ENCODE measurements at regions not wholly inside any gene's neighbourhood (a gene's known extent, or its start where the extent isn't known, plus 50 kb on each side); places are given as distances from the start of the nearest gene placed in this dataset.

DNA sequence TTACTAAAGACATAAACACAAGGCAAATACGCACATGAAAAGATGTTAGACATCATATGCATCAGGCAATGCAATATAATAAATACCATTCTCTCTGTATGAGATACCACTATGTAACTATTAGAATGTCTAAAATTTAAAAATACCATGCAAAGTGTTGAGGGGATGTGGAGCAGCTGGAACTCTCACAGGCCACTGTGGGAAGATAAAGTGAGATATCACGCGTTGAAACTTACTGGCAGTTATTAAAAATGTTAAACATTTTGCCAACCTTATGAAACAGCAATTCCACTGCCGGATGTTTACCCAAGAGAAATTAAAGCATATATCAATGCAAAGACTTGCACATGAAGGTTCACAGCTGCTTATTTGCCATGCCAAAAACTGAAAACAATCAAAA lies 556.7 kb downstream of the LRRC70 start:
- Histone ChIP-seq H3K27me3 (ENCODE audit: control insufficient read depth, insufficient read depth, low read length) (no peaks in the 10 kb centered on the region), H3K79me2 (no peaks in the 10 kb centered on the region), H3K4me1 (no peaks in the 10 kb centered on the region), H3K4me2 (ENCODE audit: low read length) (no peak overlapping the region), H3K9me3 (ENCODE audit: control insufficient read depth, low read length) (no peaks in the 10 kb centered on the region), H3K27ac (no peak overlapping the region), H2AFZ (no peak overlapping the region), H3K36me3 (ENCODE audit: control insufficient read depth, insufficient read depth, low read length) (no peaks in the 10 kb centered on the region), H3K4me3 (ENCODE audit: low read depth, low read length) (no peak overlapping the region), H3K9ac (no peak overlapping the region)
- TF ChIP-seq, protein P1, sequence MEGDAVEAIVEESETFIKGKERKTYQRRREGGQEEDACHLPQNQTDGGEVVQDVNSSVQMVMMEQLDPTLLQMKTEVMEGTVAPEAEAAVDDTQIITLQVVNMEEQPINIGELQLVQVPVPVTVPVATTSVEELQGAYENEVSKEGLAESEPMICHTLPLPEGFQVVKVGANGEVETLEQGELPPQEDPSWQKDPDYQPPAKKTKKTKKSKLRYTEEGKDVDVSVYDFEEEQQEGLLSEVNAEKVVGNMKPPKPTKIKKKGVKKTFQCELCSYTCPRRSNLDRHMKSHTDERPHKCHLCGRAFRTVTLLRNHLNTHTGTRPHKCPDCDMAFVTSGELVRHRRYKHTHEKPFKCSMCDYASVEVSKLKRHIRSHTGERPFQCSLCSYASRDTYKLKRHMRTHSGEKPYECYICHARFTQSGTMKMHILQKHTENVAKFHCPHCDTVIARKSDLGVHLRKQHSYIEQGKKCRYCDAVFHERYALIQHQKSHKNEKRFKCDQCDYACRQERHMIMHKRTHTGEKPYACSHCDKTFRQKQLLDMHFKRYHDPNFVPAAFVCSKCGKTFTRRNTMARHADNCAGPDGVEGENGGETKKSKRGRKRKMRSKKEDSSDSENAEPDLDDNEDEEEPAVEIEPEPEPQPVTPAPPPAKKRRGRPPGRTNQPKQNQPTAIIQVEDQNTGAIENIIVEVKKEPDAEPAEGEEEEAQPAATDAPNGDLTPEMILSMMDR (IDR thresholded peaks at IDR 0.05) = no peak

DNA sequence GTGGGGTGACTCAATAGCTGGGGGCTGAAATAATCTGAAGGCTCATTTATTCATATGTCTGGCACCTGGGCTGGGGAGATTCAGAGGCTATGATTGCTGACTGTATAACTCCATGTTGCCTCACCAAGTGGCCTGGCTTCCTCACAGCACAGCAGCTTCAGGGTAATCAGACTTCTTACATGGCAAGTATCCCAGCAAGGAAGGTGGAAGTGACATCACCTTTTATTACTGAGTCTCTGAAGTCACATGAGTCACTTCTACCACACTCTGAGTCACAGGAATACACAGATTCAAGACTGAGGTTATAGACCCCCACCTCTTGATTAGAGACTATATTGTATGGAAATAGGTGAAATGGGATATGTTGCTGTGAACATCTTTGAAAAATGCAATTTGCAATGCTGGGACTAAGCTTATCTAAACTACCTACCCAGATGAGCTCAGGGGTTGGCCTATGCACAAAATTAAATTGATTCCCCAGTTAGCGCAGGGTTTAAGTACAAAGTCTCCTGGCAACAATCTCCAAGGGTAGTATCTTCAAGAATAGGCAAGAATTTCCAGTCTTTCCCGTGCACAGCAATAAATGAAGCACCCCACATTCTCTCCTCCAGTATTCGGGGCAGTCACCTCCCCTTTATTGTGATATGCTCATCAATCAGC lies 553.1 kb downstream of the LRRC70 start:
- H3K79me2 ChIP-seq = no peaks in the 10 kb centered on the region
- H2AFZ ChIP-seq = no peak overlapping the region
- no peak overlapping the region for H3K4me2 ChIP-seq (ENCODE audit: low read length)
- H3K27ac ChIP-seq = no peak overlapping the region
- H3K27me3 ChIP-seq (ENCODE audit: control insufficient read depth, insufficient read depth, low read length) = no peaks in the 10 kb centered on the region
- H3K4me3 ChIP-seq (ENCODE audit: low read depth, low read length) = no peak overlapping the region
- no peaks in the 10 kb centered on the region for H3K9me3 ChIP-seq (ENCODE audit: control insufficient read depth, low read length)
- no peaks in the 10 kb centered on the region for H3K36me3 ChIP-seq (ENCODE audit: control insufficient read depth, insufficient read depth, low read length)
- H3K9ac ChIP-seq = no peak overlapping the region
- H3K4me1 ChIP-seq = no peaks in the 10 kb centered on the region
- TF ChIP-seq, protein P1 (IDR thresholded peaks at IDR 0.05) = no peak

DNA sequence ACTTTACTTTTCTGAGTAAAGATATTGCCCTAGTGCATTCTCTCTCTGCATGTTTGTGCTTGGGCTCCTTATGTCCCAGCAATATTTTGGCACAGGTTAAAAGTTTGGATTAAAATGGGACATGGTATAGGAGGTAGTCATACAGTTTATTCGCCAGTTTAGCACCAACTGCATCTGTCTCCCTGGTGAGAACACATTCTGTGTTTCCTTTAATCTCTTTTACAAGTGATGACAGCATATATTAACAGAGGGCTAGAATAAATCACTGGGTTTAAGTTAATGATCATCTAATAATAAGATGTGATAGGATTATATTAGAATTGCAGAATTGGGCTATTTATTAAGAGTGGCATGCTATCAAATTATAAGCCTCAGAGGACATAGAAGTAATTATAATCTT lies 550.1 kb downstream of the LRRC70 start:
- Histone ChIP-seq H3K9ac (no peak overlapping the region), H3K27ac (no peak overlapping the region), H3K9me3 (ENCODE audit: control insufficient read depth, low read length) (no peaks in the 10 kb centered on the region), H2AFZ (no peak overlapping the region), H3K27me3 (ENCODE audit: control insufficient read depth, insufficient read depth, low read length) (no peaks in the 10 kb centered on the region), H3K4me1 (no peaks in the 10 kb centered on the region), H3K79me2 (no peaks in the 10 kb centered on the region), H3K36me3 (ENCODE audit: control insufficient read depth, insufficient read depth, low read length) (no peaks in the 10 kb centered on the region), H3K4me2 (ENCODE audit: low read length) (no peak overlapping the region), H3K4me3 (ENCODE audit: low read depth, low read length) (no peak overlapping the region)
- TF ChIP-seq, protein P1 (IDR thresholded peaks at IDR 0.05) = no peak

DNA sequence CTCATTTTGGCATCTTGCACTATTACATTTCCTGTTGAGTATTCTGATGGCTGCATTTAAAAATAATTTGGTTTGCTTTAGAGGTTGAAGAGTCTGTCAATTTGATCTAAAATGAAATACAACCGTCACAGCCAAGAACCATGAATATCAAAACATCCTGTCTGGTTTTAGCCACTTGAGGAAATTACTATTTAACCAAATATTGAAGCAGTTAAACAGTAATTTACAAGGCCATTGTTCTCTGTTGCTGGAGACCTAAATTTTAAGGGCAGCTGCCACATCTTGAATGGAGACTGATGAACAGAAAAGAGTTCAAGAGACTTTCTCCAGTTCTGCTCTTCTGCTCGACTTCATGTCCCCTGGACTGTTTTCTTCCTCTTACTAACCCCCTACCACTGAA lies 549.4 kb downstream of the LRRC70 start:
- Histone ChIP-seq H2AFZ (no peak overlapping the region), H3K4me1 (no peaks in the 10 kb centered on the region), H3K4me2 (ENCODE audit: low read length) (no peak overlapping the region), H3K79me2 (no peaks in the 10 kb centered on the region), H3K9ac (no peak overlapping the region), H3K27ac (no peak overlapping the region), H3K36me3 (ENCODE audit: control insufficient read depth, insufficient read depth, low read length) (no peaks in the 10 kb centered on the region), H3K9me3 (ENCODE audit: control insufficient read depth, low read length) (no peaks in the 10 kb centered on the region), H3K27me3 (ENCODE audit: control insufficient read depth, insufficient read depth, low read length) (no peaks in the 10 kb centered on the region), H3K4me3 (ENCODE audit: low read depth, low read length) (no peak overlapping the region)
- TF ChIP-seq, protein P1 (IDR thresholded peaks at IDR 0.05) = no peak

DNA sequence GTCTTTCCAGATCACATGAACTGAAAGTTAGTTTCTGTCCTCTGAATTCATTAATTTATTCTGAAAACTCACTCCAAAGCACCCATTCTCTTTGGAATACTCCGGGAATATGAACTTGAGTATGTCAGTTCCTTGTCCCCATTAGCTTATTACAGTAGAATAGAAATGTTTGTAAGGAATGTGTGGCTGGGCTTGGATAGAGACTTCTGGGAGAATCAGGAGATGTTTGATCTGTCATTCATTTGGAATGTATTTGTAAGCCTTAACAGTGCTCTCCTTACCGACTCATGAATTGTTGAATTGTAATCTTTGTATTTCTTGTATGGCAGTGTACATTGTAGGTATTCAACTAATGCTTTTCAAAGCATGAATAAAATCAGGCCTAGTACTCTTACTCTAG lies 548.4 kb downstream of the LRRC70 start:
- Histone ChIP-seq H3K9me3 (ENCODE audit: control insufficient read depth, low read length) (no peaks in the 10 kb centered on the region), H3K9ac (no peak overlapping the region), H3K4me1 (no peaks in the 10 kb centered on the region), H3K79me2 (no peaks in the 10 kb centered on the region), H3K27ac (no peak overlapping the region), H3K27me3 (ENCODE audit: control insufficient read depth, insufficient read depth, low read length) (no peaks in the 10 kb centered on the region), H3K4me2 (ENCODE audit: low read length) (no peak overlapping the region), H2AFZ (no peak overlapping the region), H3K36me3 (ENCODE audit: control insufficient read depth, insufficient read depth, low read length) (no peaks in the 10 kb centered on the region), H3K4me3 (ENCODE audit: low read depth, low read length) (no peak overlapping the region)
- TF ChIP-seq, protein P1 (IDR thresholded peaks at IDR 0.05) = no peak

Measured in parathyroid adenoma (tissue), 2 donors.